DOHH2 (cell line): ENCODE measurements at regions not wholly inside any gene's neighbourhood (a gene's known extent, or its start where the extent isn't known, plus 50 kb on each side); places are given as distances from the start of the nearest gene placed in this dataset.

Experiments used
- H3F3A ChIP-seq: fragments of 200-600 bp; sonication (generic), shearing (Covaris generic); 2 replicates; pipeline ENCODE4 v1.6.0; 2016; ENCODE audit warnings: antibody characterized with exemption, mild to moderate bottlenecking; ENCODE audit not compliant: control insufficient read depth, insufficient read depth
- H3K27ac ChIP-seq: fragments of 200-600 bp; sonication (generic); 2 replicates; pipeline ENCODE4 v1.5.1; 2014; ENCODE audit warnings: low read depth, mild to moderate bottlenecking, low read length, moderate library complexity
- H3K27me3 ChIP-seq: fragments of 200-600 bp; sonication (generic); 2 replicates; pipeline ENCODE4 v1.6.1; 2014; ENCODE audit warnings: mild to moderate bottlenecking, low read length, mixed read lengths; ENCODE audit not compliant: control insufficient read depth
- H3K36me3 ChIP-seq: fragments of 200-600 bp; sonication (generic); 2 replicates; pipeline ENCODE4 v1.6.1; 2014; ENCODE audit warnings: mild to moderate bottlenecking, low read length, moderate library complexity, mixed read lengths; ENCODE audit not compliant: control insufficient read depth
- H3K4me1 ChIP-seq: fragments of 200-600 bp; sonication (generic); 2 replicates; pipeline ENCODE4 v1.6.1; 2014; ENCODE audit warnings: mild to moderate bottlenecking, low read length, mixed read lengths; ENCODE audit not compliant: control insufficient read depth
- H3K4me2 ChIP-seq: fragments of 200-600 bp; sonication (generic); 2 replicates; pipeline ENCODE4 v1.6.0; 2014; ENCODE audit warnings: mild to moderate bottlenecking, low read length, moderate library complexity
- H3K4me3 ChIP-seq: fragments of 200-600 bp; sonication (generic); 2 replicates; pipeline ENCODE4 v1.5.1; 2014; ENCODE audit warnings: mild to moderate bottlenecking, low read length, mixed read lengths
- H3K79me2 ChIP-seq: fragments of 200-600 bp; sonication (generic); 2 replicates; pipeline ENCODE4 v1.6.1; 2014; ENCODE audit warnings: mild to moderate bottlenecking, low read length, mixed read lengths; ENCODE audit not compliant: control insufficient read depth
- H3K9me2 ChIP-seq: fragments of 200-600 bp; sonication (generic); replicated peaks from 2 replicates; pipeline ENCODE4 v1.6.1; 2014; ENCODE audit warnings: mild to moderate bottlenecking, low read length, mixed read lengths; ENCODE audit not compliant: control insufficient read depth
- H3K9me3 ChIP-seq: fragments of 200-600 bp; sonication (generic); 2 replicates; pipeline ENCODE4 v1.6.1; 2014; ENCODE audit warnings: antibody characterized with exemption, low read length, mixed read lengths; ENCODE audit not compliant: control insufficient read depth, insufficient read depth
- H4K20me1 ChIP-seq: fragments of 200-600 bp; sonication (generic); 2 replicates; pipeline ENCODE4 v1.6.0; 2014; ENCODE audit warnings: low read depth, mild to moderate bottlenecking, antibody characterized with exemption, low read length, moderate library complexity; ENCODE audit not compliant: control insufficient read depth, insufficient read depth
- CTCF ChIP-seq: fragments of 200-600 bp; sonication (generic); IDR thresholded peaks from one replicate; pipeline ENCODE4 v1.5.1; 2014; ENCODE audit warnings: antibody characterized with exemption, mild to moderate bottlenecking, low read depth, low read length; ENCODE audit not compliant: poor library complexity, severe bottlenecking
- EZH2phosphoT487 ChIP-seq: fragments of 200-600 bp; sonication (generic); IDR thresholded peaks from 2 replicates; pipeline ENCODE4 v1.6.1; 2017; ENCODE audit warnings: borderline replicate concordance, mild to moderate bottlenecking, antibody characterized with exemption, low read length, moderate library complexity, mixed read lengths

GRCh38 chr4:181848357-181848756 is 394.8 kb upstream of the TENM3 start:
- H3F3A ChIP-seq: no peaks in the 10 kb centered on the region
- no peaks in the 10 kb centered on the region for H3K79me2 ChIP-seq
- no peaks in the 10 kb centered on the region for H4K20me1 ChIP-seq
- no peaks in the 10 kb centered on the region for H3K27me3 ChIP-seq
- H3K9me3 ChIP-seq: no peaks in the 10 kb centered on the region
- H3K4me1 ChIP-seq: no peaks in the 10 kb centered on the region
- TF ChIP-seq EZH2phosphoT487: no peak
- no peak for TF ChIP-seq CTCF
- H3K27ac ChIP-seq: no peak overlapping the region
- H3K4me2 ChIP-seq: no peak overlapping the region
- no peaks in the 10 kb centered on the region for H3K36me3 ChIP-seq
- H3K4me3 ChIP-seq: no peak overlapping the region
- H3K9me2 ChIP-seq: no peaks in the 10 kb centered on the region

- TF ChIP-seq CTCF: no peak
- no peak for TF ChIP-seq EZH2phosphoT487
- no peaks in the 10 kb centered on the region for H3K9me3 ChIP-seq
- no peaks in the 10 kb centered on the region for H3K4me1 ChIP-seq
- H3K4me2 ChIP-seq: no peak overlapping the region
- no peaks in the 10 kb centered on the region for H3K36me3 ChIP-seq
- H3K27ac ChIP-seq: no peak overlapping the region
- H3K79me2 ChIP-seq: no peaks in the 10 kb centered on the region
- H3K9me2 ChIP-seq: no peaks in the 10 kb centered on the region
- H4K20me1 ChIP-seq: no peaks in the 10 kb centered on the region
- no peak overlapping the region for H3K4me3 ChIP-seq
- H3K27me3 ChIP-seq: no peaks in the 10 kb centered on the region
- H3F3A ChIP-seq: no peaks in the 10 kb centered on the region
Observed at GRCh38 chr4:181849472-181849871, 393.7 kb upstream of the TENM3 start.

- Histone ChIP-seq H3K4me1 (no peaks in the 10 kb centered on the region), H3K27ac (no peak overlapping the region), H3K4me3 (no peak overlapping the region), H3K79me2 (no peaks in the 10 kb centered on the region), H4K20me1 (no peaks in the 10 kb centered on the region), H3F3A (no peaks in the 10 kb centered on the region), H3K9me3 (no peaks in the 10 kb centered on the region), H3K9me2 (no peaks in the 10 kb centered on the region), H3K36me3 (no peaks in the 10 kb centered on the region), H3K27me3 (no peaks in the 10 kb centered on the region), H3K4me2 (no peak overlapping the region)
- TF ChIP-seq CTCF (no peak), EZH2phosphoT487 (no peak)
Observed at GRCh38 chr4:181853881-181854511, 389.2 kb upstream of the TENM3 start.
